Uterus (tissue), 3 donors: ENCODE measurements at regions not wholly inside any gene's neighbourhood (a gene's known extent, or its start where the extent isn't known, plus 50 kb on each side); places are given as distances from the start of the nearest gene placed in this dataset.
A peak's percentile ranks its signal among the peaks of the same experiment; 100 is the strongest.

Source experiments
- DNase-seq, 2 donors: peaks; one replicate each; pipeline ENCODE4 v3.0.0-alpha.2; 2019 to 2020
- H3K27ac ChIP-seq, 2 donors: fragments of 200-600 bp; sonication (generic); 1 replicate in 1 of 2; 2 replicates in 1 of 2; pipeline ENCODE4 v1.5.1; 2016 to 2018
- H3K27me3 ChIP-seq, 2 donors: fragments of 200-600 bp; sonication (generic); one replicate each; pipeline ENCODE4 v1.5.1; 2018 to 2019; ENCODE audit warnings: control low read depth in 1 of 2
- H3K36me3 ChIP-seq, 2 donors: fragments of 200-600 bp; sonication (generic); one replicate each; pipeline ENCODE4 v1.5.1; 2019; ENCODE audit warnings: control low read depth in 1 of 2
- H3K4me1 ChIP-seq, 2 donors: fragments of 200-600 bp; sonication (generic); one replicate each; pipeline ENCODE4 v1.5.1; 2018 to 2019; ENCODE audit warnings: control low read depth in 1 of 2
- H3K4me3 ChIP-seq, 2 donors: fragments of 200-600 bp; sonication (generic); 1 replicate in 1 of 2; 2 replicates in 1 of 2; pipeline ENCODE4 v1.5.1; 2018 to 2019; ENCODE audit warnings: mild to moderate bottlenecking in 1 of 2
- H3K9me3 ChIP-seq, 2 donors: fragments of 200-600 bp; sonication (generic); one replicate each; pipeline ENCODE4 v1.5.1; 2019; ENCODE audit warnings: control low read depth in 1 of 2
- CTCF ChIP-seq, 4 experiments: fragments of 200-600 bp in 2 of 4; fragments of 450-650 bp in 2 of 4; sonication (generic) in 2 of 4; IDR thresholded peaks; one replicate each; pipeline ENCODE4 v1.5.1; 2016 to 2019; ENCODE audit warnings: antibody characterized with exemption in 4 of 4, mild to moderate bottlenecking in 2 of 4, moderate library complexity in 1 of 4
- POLR2A ChIP-seq, 2 donors: fragments of 450-650 bp; IDR thresholded peaks; one replicate each; pipeline ENCODE4 v1.6.1; 2016; ENCODE audit warnings: antibody characterized with exemption in 2 of 2, mild to moderate bottlenecking in 1 of 2, moderate library complexity in 1 of 2
- intact Hi-C: fragments of 100-400 bp; cut with DNase I; formaldehyde crosslinking; loops from one replicate; pipeline ENCODE4 v1.15.1; 2023; ENCODE audit warnings: low total_unique reads
- donor health status: DM: yes; HTN: yes; CAD: no.

GRCh38 chr6:30396833-30397479 lies 52.0 kb downstream of the RPP21 start:
- Histone ChIP-seq H3K4me3 (no peak overlapping the region), H3K27me3 (no peaks in the 10 kb centered on the region), H3K27ac (no peak overlapping the region), H3K9me3 (no peaks in the 10 kb centered on the region), H3K4me1 (no peaks in the 10 kb centered on the region), H3K36me3 (no peaks in the 10 kb centered on the region)
- TF ChIP-seq CTCF (IDR thresholded peaks at IDR 0.05): peak; percentile 64 to 75 (median 69)
- no peak for TF ChIP-seq POLR2A (IDR thresholded peaks at IDR 0.05)
- DNase-seq: peak; percentile 71 to 73
- intact Hi-C loops: no loop called here

- H3K27ac ChIP-seq: no peak overlapping the region
- intact Hi-C loops: no loop called here
- DNase-seq: no peak
- H3K4me3 ChIP-seq: no peak overlapping the region
- H3K27me3 ChIP-seq: no peaks in the 10 kb centered on the region
- no peaks in the 10 kb centered on the region for H3K4me1 ChIP-seq
- H3K36me3 ChIP-seq: no peaks in the 10 kb centered on the region
- H3K9me3 ChIP-seq: no peaks in the 10 kb centered on the region
- TF ChIP-seq CTCF (IDR thresholded peaks at IDR 0.05) (no peak), POLR2A (IDR thresholded peaks at IDR 0.05) (no peak)
Measured at GRCh38 chr6:30397697-30398096, 52.7 kb downstream of the RPP21 start.

- no peak for DNase-seq
- H3K4me1 ChIP-seq: no peaks in the 10 kb centered on the region
- intact Hi-C loops: no loop called here
- no peaks in the 10 kb centered on the region for H3K36me3 ChIP-seq
- H3K4me3 ChIP-seq: no peak overlapping the region
- no peaks in the 10 kb centered on the region for H3K27me3 ChIP-seq
- no peaks in the 10 kb centered on the region for H3K9me3 ChIP-seq
- TF ChIP-seq POLR2A (IDR thresholded peaks at IDR 0.05): no peak
- TF ChIP-seq CTCF (IDR thresholded peaks at IDR 0.05): no peak
- no peak overlapping the region for H3K27ac ChIP-seq
Measured at GRCh38 chr6:30399390-30400058, 54.6 kb downstream of the RPP21 start.

GRCh38 chr6:30405934-30406333 lies 61.0 kb downstream of the RPP21 start:
- H3K4me1 ChIP-seq: no peaks in the 10 kb centered on the region
- no peak for DNase-seq
- H3K27me3 ChIP-seq: no peaks in the 10 kb centered on the region
- no peak overlapping the region for H3K27ac ChIP-seq
- no peaks in the 10 kb centered on the region for H3K9me3 ChIP-seq
- intact Hi-C loops: no loop called here
- H3K4me3 ChIP-seq: no peak overlapping the region
- TF ChIP-seq POLR2A (IDR thresholded peaks at IDR 0.05): no peak
- no peak for TF ChIP-seq CTCF (IDR thresholded peaks at IDR 0.05)
- H3K36me3 ChIP-seq: no peaks in the 10 kb centered on the region

- no peaks in the 10 kb centered on the region for H3K4me1 ChIP-seq
- no peaks in the 10 kb centered on the region for H3K27me3 ChIP-seq
- H3K4me3 ChIP-seq: no peak overlapping the region
- no peak overlapping the region for H3K27ac ChIP-seq
- no peak for DNase-seq
- no peaks in the 10 kb centered on the region for H3K9me3 ChIP-seq
- no peaks in the 10 kb centered on the region for H3K36me3 ChIP-seq
- intact Hi-C loops: no loop called here
- TF ChIP-seq POLR2A (IDR thresholded peaks at IDR 0.05) (no peak), CTCF (IDR thresholded peaks at IDR 0.05) (no peak)
Measured at GRCh38 chr6:30409184-30409583, 64.2 kb downstream of the RPP21 start.
